DOHH2 (cell line): ENCODE measurements at regions not wholly inside any gene's neighbourhood (a gene's known extent, or its start where the extent isn't known, plus 50 kb on each side); places are given as distances from the start of the nearest gene placed in this dataset.

Experiments
- CTCF ChIP-seq: fragments of 200-600 bp; sonication (generic); IDR thresholded peaks from one replicate; pipeline ENCODE4 v1.5.1; 2014; ENCODE audit warnings: antibody characterized with exemption, mild to moderate bottlenecking, low read depth, low read length; ENCODE audit not compliant: poor library complexity, severe bottlenecking
- EZH2phosphoT487 ChIP-seq: fragments of 200-600 bp; sonication (generic); IDR thresholded peaks from 2 replicates; pipeline ENCODE4 v1.6.1; 2017; ENCODE audit warnings: borderline replicate concordance, mild to moderate bottlenecking, antibody characterized with exemption, low read length, moderate library complexity, mixed read lengths

- TF ChIP-seq CTCF (no peak), EZH2phosphoT487 (no peak)
Measured at GRCh38 chr17:51354936-51355335, 94.6 kb downstream of the UTP18 start.
